Effector CD4-positive, alpha-beta T cell (primary cell): ENCODE measurements at regions not wholly inside any gene's neighbourhood (a gene's known extent, or its start where the extent isn't known, plus 50 kb on each side); places are given as distances from the start of the nearest gene placed in this dataset.
"Not testable (repeated sequence)": the region's sequence is repeated elsewhere in the genome, so short reads cannot be mapped to it uniquely, and the experiment has no call there.

Experiments used
- DNase-seq: peaks from one replicate; pipeline ENCODE4 v3.0.0-alpha.2; 2020

DNA sequence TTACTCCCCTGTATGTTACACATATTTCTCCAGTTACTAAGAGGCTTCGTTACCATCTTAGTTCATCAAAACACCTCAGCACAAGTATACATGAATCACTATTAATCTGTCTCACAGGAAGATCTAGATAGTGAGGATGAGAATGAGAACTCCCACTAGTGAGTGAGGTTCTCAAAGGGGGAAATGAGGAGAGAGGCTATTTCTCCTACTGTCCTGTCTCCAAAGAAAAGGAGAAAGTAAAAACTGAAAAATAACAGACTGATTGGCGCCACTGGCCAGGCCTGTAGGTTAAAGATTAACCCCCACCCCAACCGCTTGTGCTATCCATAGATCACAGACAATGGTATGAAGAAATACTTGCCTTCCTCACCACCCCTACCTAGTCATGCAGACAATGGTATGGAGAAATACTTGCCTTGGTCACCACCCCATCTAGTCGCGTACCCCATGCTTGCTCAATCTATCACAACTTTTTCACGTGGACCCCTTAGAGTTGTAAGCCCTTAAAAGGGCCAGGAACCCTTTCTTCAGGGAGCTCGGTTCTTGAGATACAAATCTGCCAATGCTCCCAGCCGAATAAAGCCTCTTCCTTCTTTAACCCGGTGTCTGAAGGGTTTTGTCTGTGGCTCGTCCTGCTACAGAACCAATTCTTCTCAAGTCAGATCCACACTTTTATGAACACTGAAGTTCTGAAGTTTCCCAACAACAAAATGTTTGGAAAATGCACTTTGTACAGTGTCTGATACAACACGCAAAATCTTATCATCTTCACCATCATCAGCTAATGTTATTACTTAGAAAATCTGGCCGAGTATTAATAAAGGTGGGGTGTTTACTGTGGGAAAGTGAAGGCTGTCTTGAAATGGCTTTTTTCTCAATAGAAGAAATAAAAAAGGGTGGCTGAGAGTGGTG lies 598.1 kb downstream of the UQCRFS1 start:
- DNase-seq = no peak

DNA sequence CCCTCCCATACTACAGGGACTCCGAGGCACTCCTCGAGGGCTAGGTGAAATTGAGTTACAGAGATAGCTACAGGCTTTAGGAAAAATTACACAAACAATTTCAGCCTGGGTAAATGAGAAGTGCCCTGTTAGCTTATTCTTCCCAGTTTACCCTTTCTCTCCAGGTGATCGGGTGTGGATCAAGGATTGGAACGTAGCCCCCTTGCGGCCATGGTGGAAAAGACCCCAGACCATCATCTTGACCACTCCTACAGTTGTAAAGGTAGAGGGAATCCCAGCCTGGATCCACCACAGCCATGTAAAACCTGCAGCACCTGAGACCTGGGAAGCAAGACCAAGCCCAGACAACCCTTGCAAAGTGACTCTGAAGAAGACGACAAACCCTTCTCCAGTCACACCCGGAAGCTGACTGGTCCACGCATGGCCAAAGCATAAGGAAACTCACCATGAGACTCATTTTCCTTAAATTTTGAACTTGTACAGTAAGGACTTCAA lies 600.6 kb downstream of the UQCRFS1 start:
- no peak for DNase-seq

DNA sequence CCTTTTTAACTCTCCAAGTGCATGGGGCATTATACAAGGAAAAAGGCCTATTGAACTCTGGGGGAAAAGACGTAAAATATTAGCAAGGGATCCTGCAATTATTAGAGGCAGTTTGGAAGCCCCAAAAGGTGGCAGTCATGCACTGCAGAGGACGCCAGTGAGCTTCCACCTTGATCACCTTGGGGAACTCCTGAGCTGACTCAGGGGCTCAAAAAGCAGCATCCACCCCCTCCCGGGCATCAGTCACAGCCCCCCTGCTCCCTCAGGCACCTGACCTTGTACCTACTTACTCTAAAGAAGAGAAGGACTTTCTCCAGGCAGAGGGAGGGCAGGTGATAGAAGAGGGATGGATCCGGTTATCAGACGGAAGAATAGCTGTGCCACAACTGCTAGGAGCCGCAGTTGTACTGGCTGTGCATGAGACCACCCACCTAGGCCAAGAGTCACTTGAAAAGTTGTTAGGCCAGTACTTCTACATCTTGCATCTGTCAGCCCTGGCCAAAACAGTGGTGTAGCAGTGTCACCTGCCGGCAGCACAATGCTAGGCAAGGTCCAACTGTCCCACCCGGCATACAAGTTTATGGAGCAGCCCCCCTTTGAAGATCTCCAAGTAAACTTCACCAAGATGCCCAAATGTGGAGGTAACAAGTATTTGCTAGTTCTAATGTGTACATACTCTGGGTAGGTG lies 601.6 kb downstream of the UQCRFS1 start:
- not testable (repeated sequence) for DNase-seq

DNA sequence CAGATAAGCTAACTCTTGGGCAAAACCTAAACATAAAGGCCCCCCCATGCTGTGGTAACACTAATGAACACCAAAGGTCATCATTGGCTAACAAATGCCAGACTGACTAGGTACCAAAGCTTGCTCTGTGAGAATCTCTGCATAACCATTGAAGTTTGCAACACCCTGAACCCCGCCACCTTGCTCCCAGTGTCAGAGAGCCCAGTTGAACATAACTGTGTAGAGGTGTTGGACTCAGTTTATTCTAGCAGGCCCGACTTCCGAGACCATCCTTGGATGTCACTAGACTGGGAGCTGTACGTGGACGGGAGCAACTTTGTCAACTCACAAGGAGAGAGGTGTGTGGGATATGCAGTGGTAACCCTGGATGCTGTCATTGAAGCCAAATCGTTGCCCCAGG lies 602.2 kb downstream of the UQCRFS1 start:
- no peak for DNase-seq

DNA sequence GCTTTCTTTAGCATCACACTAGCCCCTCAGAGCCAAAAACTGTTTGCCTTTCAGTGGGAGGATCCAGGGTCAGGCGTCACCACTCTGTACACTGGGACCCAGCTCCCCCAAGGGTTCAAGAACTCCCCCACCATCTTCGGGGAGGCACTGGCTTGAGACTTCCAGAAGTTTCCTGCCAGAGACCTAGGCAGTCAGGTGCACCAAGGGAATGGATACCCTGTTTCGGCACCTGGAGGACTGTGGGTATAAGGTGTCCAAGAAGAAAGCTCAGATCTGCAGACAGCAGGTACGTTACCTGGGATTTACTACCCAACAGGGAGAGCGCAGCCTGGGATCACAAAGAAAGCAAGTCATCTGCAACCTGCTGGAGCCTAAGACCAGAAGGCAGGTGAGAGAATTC lies 603.0 kb downstream of the UQCRFS1 start:
- DNase-seq = no peak

DNA sequence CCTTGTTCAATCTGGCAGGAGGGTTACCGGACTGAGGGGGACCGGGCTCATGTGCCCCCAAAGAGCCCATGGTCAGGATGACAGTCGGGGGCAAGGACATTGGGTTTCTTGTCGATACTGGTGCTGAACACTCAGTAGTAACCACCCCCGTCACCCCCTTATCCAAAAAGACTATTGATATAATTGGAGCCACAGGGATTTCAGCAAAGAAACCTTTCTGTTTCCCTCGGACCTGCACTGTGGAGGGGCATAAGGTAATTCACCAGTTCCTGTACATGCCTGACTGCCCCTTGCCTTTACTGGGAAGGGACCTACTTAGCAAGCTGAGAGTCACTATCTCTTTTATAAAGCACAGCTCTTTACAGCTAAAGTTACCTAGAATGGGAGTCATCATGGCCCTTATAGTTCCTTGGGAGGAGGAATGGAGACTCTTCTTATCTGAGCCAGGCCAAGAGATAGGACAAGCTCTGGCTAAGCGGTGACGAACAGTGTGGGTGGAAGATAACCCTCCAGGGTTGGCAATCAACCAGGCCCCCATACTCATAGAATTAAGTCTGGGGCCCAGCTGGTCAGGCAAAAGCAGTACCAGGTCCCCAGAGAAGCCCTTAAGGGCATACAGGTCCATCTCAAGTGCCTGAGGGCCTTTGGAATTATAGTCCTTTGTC lies 603.7 kb downstream of the UQCRFS1 start:
- DNase-seq = no peak

DNA sequence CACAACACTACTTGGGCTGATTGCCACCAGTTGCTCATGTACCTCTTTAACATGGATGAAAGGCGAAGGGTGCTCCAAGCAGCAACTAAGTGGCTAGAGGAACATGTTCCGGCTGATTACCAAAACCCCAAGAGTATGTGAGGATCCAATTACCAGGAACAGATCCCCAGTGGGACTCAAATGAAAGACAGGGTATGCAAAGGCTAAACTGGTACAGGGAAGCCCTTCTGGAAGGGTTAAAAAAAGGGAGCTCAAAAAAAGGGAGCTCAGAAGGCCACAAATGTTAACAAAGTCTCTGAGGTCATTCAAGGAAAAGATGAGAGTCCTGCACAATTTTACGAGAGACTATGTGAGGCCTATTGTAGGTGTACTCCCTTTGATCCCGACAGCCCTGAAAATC lies 604.7 kb downstream of the UQCRFS1 start:
- no peak for DNase-seq

DNA sequence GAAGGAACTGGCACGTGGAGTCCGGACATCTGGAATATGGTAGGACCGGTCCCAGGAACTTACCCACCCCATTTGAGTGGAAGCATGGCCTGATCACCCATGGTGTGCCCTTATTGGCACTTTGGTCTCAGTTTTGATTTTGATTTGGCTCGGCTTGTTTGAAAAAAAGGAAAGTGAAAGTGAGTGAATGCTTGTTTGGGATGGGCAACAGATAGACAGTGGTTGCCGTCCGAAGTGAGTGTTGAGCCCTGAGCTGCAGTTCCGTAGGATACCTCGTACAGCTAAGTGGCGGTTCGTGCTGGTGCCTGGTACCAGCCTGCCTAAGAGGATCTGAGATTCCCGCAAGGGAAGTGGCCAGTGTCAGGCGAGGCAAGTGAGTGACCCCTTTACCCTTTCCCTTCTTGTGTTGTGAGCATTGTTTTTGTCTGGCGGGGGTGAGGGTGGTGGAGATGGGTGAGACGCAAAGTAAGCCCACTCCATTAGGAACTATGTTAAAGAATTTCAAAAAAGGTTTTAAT lies 605.8 kb downstream of the UQCRFS1 start:
- DNase-seq = no peak

DNA sequence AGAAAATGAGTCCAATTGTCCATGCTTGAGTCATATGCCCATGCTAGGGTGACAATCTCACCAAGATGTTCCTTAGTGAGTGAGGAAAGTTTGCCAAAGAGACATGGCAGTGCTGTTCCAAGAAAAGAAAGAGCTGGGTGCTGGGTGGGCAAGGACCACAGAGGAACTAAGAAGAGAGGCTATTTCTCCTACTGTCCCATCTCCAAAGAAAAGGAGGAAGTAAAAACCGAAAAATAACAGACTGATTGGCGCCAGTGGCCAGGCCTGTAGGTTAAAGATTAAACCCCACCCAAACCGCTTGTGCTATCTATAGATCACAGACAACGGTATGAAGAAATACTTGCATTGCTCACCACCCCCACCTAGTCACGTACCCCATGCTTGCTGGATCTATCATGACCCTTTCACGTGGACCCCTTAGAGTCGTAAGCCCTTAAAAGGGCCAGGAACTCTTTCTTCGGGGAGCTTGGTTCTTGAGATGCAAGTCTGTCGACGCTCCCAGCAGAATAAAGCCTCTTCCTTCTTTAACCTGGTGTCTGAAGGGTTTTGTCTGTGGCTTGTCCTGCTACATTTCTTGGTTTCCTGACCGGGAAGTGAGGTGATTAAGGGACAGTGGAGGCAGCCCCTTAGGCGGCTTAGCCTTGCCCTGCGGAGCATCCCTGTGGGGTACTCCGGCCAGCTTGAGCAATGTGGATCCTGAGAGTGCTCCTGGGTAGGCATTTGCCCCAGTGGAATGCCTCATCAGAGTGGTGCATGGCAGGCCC lies 606.5 kb downstream of the UQCRFS1 start:
- no peak for DNase-seq

DNA sequence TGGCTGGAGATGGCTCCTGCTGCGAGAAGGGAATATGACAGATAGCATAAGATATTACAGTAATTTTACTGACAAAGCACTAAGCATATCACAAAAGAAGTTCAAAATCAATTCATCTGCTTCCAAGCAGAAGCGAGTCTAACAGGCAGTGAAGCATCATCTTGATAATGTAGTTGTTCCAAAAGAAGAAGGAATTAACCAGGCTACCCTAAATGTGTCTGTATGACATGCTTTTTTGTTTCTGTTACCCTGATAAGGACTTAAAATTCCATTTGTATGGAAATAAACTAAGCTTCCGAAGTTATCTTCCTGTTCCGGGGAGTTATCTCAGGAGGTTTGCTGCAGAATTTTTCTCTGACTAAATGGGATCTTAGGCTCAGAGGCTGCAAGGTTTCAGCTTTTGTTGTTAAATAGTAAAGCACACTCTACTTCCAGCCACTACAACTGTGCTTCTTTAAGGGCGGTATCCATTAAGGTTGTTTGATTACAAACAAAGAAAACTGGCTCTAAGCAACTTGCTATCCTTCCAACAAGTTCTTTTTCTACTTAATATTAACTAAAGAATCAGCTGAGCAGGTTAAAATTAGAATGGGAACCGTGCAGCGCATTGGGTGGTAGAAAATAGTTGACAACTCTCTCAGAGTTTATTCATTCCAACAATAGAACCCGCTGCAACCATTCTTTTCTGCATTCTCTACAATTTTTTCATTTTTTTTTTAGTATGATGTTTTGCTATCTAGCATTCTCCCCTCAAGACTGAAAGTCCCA lies 607.3 kb downstream of the UQCRFS1 start:
- DNase-seq = no peak

DNA sequence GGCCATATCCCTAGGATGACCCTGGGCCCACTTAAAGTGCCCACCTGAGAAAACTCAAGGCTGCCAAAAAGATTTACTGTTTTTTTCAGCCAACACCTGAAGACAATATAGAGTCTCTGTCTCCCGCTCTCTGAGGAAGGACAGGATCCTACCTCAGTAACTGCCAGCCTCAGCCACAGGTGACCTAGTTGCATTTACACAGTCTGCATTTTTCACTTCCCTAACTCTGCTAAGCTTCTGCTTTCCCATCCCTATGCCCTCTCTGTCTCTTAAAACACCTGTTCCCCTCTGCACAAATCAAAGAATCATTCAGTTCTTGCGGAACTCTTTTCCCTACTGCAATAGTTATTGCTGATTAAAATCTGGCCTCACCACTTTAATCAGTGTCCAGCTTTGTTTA lies 609.5 kb downstream of the UQCRFS1 start:
- no peak for DNase-seq

DNA sequence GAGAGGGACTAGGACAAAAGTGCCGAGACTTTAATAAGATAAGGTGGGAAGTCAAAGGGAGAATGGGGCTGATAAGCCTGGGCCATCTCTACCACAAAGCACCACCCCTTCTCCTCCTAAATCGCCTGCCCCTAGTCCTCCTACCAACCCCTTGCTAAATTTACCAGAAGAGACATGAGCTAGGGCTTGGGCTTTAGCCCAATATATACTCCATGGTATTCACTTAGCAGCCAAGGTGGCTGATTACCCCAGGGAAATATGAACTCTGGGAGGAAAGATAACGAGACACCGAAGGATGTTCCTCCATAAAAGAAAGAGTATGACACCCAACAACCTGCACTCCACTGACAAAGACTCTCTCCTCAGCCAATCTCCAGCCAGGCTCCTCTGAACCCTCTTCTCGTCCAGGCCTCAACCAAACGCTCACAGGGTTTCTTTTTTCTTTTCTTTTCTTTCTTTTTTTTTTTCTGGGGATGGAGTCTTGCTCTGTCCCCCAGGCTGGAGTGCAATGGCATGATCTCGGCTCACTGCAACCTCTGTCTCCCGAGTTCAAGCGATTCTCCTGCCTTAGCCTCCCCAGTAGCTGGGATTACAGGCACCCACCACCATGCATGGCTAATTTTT lies 610.2 kb downstream of the UQCRFS1 start:
- DNase-seq = no peak

DNA sequence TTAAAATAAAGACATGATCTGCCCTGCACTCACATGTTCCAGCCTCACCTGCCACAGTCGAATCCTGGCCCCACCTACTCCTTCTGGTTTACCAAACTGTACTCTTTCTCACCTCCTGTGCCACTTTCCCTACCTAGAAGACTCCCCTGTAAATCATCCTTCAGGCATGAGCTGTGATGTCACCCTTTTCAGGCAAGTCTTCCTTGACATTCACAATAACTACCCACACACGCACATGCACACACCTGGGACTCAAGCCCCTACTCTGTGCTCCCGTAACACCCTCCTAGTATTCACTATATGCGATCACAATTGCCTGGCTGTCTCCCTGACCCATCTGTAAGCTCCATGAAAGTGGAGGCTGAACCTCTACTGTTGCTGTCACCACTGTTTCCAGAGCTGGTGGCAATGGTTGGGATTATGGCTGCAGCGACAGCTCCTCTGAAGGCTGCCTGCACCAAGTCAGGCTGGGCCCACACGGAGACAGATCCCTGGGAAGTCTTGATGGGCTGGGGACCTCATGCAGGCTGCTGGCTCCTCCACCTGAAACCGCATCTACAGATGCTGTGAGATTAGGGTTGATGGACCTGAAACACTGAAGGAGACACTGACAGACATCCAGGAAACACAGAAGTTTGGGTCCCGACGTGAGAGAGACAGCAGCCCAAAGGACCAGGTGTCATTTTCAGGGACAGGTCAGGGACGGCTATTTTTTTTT lies 611.1 kb downstream of the UQCRFS1 start:
- no peak for DNase-seq

DNA sequence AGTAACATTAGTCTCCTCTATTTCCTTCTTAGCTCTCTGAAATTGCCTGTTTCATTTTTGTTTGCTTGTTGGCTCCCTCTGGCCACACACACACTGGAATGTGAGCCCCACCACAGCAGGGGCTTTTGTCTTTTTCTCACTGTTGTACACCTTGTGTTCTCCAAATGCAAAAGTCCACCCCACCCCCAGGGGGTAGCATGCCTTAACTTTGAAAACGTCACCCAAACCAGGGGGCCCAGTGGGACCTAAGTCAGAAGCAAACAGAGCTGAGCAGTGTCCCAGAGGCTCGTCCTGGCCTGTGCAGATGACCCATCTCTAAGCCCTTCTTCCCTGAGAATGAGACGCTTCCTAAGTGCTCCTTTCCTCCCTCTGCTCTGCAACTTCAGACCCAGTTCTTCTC lies 614.1 kb downstream of the UQCRFS1 start:
- DNase-seq = no peak

DNA sequence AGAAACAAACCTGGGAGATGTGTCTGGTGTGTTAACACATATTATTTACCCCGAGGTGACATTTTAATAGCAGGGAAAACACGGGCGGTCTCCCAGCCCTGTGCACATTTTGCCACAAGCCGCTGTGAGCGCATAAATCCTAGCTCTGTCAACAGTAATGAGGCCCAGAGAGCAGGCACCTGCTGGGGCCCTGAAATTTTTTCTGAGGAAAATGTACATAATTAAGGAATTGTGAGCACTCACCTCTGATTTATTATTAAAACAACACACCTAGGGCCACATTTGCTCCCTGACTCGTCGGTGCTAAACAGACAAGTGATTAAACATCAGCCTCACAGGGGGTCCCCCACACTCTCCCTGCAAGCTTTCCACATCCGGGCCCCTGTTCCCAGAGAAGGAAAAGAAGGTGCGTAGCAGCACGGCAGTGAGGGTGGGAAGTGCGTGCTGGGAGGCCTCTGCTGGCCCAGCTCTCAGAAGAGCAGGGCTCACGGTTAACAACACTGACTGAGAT lies 616.3 kb downstream of the UQCRFS1 start:
- no peak for DNase-seq

DNA sequence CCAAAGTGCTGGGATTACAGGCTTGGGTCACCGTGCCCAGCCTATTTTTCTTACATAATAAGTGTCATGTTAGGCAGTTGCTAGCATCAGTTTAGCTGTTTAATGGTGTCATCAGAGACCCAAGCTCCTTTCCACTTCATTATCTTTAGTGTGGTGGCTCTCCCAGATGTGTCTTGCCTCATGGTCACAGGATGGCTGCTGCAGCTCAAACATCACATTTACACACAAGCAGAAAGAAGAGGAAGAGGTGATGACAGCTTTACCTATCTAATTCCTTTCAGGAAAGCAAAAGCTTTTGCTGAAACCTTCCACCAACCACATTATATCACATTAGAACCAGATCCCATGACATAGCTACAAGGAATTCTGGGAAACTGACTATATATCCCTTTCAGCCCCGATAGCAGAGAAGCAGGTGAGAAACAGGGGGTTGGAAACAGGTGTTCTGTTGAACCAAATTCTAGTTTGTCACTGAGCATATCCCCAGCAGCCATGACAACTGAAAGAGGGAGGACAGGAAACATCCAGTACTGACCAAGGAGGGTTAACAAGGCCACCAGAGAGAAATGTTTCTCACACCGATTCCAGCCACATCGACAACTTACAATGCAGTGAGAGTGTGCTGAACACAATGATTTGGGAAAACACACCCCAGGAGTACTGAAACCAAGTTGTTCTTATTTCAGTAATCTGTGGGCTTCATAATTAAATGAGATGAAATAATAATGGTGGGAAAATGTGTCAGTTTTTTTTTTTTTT lies 617.0 kb downstream of the UQCRFS1 start:
- DNase-seq = no peak

DNA sequence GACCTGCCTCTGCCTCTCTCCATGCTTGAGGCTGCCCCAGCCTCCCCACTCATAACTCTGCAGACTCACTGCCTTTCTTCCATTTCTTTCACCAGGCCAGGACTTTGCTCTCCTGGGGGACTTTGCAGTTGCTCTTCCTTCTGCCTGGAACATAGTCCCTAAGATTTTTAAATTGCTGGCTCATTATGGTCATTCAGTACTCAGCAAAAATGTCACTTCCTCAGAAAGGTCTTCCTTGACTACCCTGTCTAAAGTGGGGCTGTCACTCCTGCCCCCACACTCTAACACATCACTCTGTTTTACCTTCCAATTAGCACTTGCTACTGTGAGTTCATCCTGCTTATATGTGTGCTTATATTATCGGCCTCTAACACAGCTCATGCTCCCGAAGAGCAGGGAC lies 618.2 kb downstream of the UQCRFS1 start:
- DNase-seq = no peak

DNA sequence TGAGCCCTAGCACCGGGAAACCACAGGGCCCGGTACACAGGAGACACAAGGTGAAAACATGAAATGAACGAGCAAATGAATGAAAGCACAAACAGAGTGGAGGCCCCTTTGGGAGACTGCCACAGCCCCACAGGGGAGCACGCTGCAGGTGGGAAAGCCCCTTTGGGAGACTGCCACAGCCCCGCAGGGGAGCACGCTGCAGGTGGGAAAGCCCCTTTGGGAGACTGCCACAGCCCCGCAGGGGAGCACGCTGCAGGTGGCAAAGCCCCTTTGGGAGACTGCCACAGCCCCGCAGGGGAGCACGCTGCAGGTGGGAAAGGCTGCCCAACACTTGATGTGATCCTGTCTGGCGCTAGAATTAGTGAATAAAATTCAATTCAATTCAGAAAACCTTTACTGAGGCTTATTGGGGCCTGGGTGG lies 623.0 kb downstream of the UQCRFS1 start:
- DNase-seq = not testable (repeated sequence)

DNA sequence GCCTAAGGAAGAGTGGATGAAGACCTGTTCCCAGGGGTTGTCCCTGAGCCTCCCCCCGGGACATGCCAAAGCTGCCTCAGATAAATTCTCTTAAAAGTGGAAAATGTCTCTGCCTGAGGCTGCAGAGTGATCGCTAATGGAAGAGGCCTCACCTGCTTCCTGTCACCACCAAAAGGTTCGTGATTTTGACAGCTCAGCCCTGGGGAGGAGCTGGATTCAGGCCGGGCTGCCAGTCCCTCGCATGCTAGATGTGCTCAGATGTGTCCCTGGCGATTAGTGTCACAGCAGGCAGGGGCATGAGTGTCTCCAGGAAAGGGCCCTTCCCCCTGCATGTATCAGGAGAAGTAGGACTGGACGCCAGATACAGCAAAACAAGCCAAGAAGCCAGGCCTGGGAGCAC lies 626.5 kb downstream of the UQCRFS1 start:
- DNase-seq = no peak
